ENCODE measurements at regions not wholly inside any gene's neighbourhood (a gene's known extent, or its start where the extent isn't known, plus 50 kb on each side); places are given as distances from the start of the nearest gene placed in this dataset.

DNA sequence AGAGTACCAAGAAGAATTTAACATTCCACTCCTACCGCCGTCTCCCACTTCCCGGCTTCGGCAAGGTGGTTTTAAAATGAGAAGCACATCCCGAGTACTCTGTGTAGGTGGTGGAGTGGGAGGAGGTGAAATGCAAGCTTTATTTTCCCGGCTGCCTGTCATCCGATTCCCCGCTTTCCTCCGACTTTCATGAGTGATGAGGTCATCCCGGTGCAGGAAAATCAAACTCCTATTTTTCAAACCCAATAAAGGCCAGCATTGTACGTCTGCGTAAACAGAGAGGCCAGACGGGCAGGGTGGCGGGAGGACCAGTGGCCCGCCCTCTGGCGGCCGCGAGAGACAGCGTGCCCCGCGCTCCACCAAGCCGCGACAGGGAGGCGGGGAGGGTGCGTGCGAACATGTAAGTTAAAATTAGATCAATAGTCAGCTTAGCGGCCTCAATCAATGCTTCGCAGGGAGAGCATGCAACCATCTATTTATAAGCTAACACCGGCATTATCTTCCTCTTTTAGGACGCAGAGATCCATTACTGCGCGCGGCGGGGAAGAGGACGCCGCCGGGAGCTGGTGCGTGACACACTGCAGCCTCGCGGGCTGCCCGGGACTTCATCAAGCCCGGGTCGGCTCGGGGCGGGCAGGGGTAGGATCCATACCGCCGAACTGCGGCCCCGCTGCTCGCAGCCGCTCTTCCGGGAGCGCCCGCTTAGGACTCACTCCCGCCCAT lies 163.3 kb downstream of the CD47 start:
- no peak overlapping the region; a peak in 1 of 7 replicates for H3K27ac Mint-ChIP-seq
- Histone ChIP-seq H4K20me1 (ENCODE audit: control insufficient read depth, insufficient read depth, insufficient read length) (no peaks in the 10 kb centered on the region), H3T11ph (ENCODE audit: low read length) (no peak overlapping the region), H4K91ac (ENCODE audit: insufficient read length, low read depth, low read length) (no peak overlapping the region), H4K8ac (replicated peaks; ENCODE audit: insufficient read length, low read depth, low read length) (no peak overlapping the region), H3K56ac (ENCODE audit: insufficient read length, low read depth, low read length) (no peak overlapping the region), H3K9ac (ENCODE audit: extremely low read depth, insufficient read length, low read length) (no peak overlapping the region), H4K5ac (ENCODE audit: insufficient read length, low read depth, low read length) (no peak overlapping the region), H3K23ac (ENCODE audit: insufficient read length, low read depth, low read length) (no peak overlapping the region), H3K4ac (ENCODE audit: low read depth, low read length) (no peak overlapping the region), H2BK120ac (ENCODE audit: low read depth, low read length, poor library complexity, severe bottlenecking) (no peak overlapping the region), H3K4me2 (ENCODE audit: insufficient read depth, insufficient read length, low read length) (peak overlapping the region; percentile 53), H3K79me1 (ENCODE audit: insufficient read depth, low read depth, low read length, poor library complexity, severe bottlenecking) (no peaks in the 10 kb centered on the region), H3K4me1 (ENCODE audit: insufficient read depth, low read length) (peaks cover 2% of the 10 kb centered on the region; the same call in 1 of the 2 replicates), H2AK5ac (ENCODE audit: insufficient read length, low read length) (no peak overlapping the region), H3K14ac (ENCODE audit: insufficient read depth, low read length) (0 out of 2 replicates have a peak overlapping the region, but pooled peaks have one; percentile 47), H2BK20ac (ENCODE audit: low read depth, low read length, poor library complexity, severe bottlenecking) (no peak overlapping the region), H3K27ac (ENCODE audit: insufficient read length, low read depth, low read length) (no peak overlapping the region), H3K23me2 (ENCODE audit: insufficient read length, low read depth, low read length, poor library complexity, severe bottlenecking) (peaks cover 7% of the 10 kb centered on the region), H2BK5ac (ENCODE audit: insufficient read length, low read length) (no peak overlapping the region), H3K27me3 (ENCODE audit: insufficient read depth, low read length) (no peaks in the 10 kb centered on the region; the same call in 1 of the 2 replicates), H2AFZ (ENCODE audit: low read length) (peak overlapping the region; percentile 87), H2BK12ac (ENCODE audit: insufficient read length, low read depth, low read length) (no peak overlapping the region), H3K79me2 (ENCODE audit: insufficient read depth, low read length) (no peaks in the 10 kb centered on the region), H3K9me3 (ENCODE audit: control insufficient read depth, low read depth, low read length) (no peaks in the 10 kb centered on the region), H3K18ac (ENCODE audit: insufficient read length, low read depth, low read length) (no peak overlapping the region), H2BK15ac (ENCODE audit: low read depth, low read length) (no peak overlapping the region)
- H3K9me3 Mint-ChIP-seq = no peaks in the 10 kb centered on the region
- peak overlapping the region; percentile 72 to 85 for H3K4me3 Mint-ChIP-seq
- TF ChIP-seq, protein P1, sequence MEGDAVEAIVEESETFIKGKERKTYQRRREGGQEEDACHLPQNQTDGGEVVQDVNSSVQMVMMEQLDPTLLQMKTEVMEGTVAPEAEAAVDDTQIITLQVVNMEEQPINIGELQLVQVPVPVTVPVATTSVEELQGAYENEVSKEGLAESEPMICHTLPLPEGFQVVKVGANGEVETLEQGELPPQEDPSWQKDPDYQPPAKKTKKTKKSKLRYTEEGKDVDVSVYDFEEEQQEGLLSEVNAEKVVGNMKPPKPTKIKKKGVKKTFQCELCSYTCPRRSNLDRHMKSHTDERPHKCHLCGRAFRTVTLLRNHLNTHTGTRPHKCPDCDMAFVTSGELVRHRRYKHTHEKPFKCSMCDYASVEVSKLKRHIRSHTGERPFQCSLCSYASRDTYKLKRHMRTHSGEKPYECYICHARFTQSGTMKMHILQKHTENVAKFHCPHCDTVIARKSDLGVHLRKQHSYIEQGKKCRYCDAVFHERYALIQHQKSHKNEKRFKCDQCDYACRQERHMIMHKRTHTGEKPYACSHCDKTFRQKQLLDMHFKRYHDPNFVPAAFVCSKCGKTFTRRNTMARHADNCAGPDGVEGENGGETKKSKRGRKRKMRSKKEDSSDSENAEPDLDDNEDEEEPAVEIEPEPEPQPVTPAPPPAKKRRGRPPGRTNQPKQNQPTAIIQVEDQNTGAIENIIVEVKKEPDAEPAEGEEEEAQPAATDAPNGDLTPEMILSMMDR (conservative IDR thresholded peaks at IDR 0.05) = peak; percentile 97
- WGBS (ENCODE audit: extremely low coverage, insufficient read length, low lambda C conversion rate) = no CpG with 5 or more reads among the region's 55 CpGs
- peaks cover 22% of the 10 kb centered on the region for H3K27me3 Mint-ChIP-seq (ENCODE audit: low read depth)
- peaks cover 13 to 16% of the 10 kb centered on the region in 2 experiments for H3K4me1 Mint-ChIP-seq
- DNase-seq = peak; percentile 77
- H3K36me3 Mint-ChIP-seq (ENCODE audit: insufficient read depth in 1 of 3, low read depth in 3 of 3) = peaks cover 0 to 5% (median 0%) of the 10 kb centered on the region in 3 experiments; a peak in 2 of 7 replicates

Measured in H9 (cell line).